ENCODE measurements at regions not wholly inside any gene's neighbourhood (a gene's known extent, or its start where the extent isn't known, plus 50 kb on each side); places are given as distances from the start of the nearest gene placed in this dataset.
"Not testable (repeated sequence)": the region's sequence is repeated elsewhere in the genome, so short reads cannot be mapped to it uniquely, and the experiment has no call there.

DNA sequence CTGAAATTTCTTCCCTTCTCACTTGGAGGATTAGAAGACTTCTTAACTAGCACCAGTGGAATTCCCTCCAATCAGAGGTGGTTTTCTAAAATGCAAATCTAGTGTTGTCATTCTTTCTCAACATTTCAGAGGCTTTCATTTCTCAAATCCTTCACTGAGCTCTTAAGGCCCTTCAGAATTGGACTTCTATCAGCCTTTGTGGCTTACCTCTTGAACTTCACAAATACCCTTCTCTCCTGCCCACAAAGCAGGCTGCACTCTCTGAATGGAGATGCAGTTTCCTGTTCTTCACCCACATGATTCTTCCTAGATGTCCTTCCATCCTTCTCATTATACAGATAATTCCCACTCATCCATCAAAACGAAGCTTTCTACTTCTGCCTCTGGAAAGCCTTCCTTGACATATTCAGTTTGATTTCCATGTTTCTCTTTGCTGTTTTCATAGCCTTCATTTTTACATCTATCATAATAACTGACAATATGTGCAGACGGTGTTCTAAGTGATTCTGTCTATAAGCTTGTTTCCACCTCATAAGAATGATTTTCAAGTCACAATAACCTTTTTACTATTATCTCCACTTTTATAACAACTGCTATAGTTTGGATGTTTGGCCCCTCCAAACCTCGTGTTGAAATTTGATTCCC is 123.1 kb upstream of the GPR12 start:
- no peak for DNase-seq

DNA sequence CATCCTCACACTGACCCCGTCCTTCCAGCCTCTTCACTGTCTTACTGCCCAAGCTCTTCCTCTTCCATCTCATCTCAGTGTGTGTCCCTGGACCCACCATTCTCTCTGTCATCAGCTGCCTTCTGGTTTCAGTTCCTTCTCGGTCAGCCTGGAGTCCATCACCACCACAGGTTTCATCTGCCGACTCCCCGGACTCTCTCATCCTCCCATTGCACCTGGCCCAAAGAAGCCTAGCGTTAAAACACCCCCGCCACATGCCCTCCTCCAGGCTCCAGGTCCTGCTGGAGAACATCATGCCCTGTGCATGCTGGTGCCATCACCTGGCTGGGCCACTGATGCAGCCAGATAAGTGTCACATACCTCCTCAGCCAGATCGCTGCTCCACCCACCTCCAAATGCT is 122.1 kb upstream of the GPR12 start:
- no peak for DNase-seq

GRCh38 chr13:26881154-26881553 is 120.6 kb upstream of the GPR12 start:
- no peak for DNase-seq

- no peak for DNase-seq
Observed at GRCh38 chr13:26880735-26881134, 120.1 kb upstream of the GPR12 start.

GRCh38 chr13:26878438-26878837 is 117.9 kb upstream of the GPR12 start:
- no peak for DNase-seq

DNA sequence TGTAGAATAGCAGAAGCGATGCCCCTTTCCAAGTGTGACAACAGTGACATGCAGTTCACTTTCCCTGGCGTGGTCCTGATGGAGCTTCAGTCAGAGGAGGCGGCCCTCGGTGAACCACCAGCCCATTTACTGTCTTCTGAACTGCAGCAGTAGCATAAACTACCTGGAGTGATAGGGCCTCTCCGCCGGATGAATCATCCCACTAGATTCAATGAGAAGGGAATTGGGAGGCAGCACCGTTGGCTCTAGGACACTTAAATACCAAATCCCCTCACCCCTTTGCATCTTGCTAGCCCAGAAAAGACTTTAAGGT is 112.8 kb upstream of the GPR12 start:
- DNase-seq, result no peak

GRCh38 chr13:26872525-26873385 is 112.2 kb upstream of the GPR12 start:
- DNase-seq, result peak; percentile 60

DNA sequence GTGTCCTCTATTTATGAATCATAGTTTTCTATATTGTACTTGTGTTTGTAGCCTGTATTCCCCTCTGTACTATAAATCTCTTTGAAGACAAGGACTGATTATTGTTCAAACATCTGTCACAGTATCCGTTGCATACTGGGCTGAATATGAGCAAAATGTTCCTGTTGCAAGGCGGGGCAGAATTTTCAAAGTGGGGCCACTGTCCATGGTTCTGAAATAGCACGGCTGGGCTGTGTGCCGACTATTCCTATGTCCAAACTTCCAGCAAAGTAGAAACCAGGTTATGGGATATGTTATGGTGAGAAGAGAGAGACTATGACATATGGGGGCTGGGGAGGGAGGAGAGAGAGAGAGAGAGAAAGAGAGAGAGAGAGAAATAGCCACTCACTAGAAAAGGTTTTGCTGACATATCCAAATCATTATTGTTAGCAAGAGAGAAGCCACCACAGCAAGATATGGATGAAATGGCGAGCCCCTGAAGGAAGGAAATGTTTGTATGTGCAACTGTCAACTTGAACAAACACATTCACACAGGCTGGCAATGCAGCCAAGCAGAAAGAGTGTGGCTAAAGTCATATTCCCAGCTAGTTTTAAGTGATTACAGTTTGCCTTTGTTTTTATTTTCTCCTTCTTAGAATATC is 107.0 kb upstream of the GPR12 start:
- no peak for DNase-seq

- no peak for DNase-seq
Observed at GRCh38 chr13:26864576-26864975, 104.0 kb upstream of the GPR12 start.

DNA sequence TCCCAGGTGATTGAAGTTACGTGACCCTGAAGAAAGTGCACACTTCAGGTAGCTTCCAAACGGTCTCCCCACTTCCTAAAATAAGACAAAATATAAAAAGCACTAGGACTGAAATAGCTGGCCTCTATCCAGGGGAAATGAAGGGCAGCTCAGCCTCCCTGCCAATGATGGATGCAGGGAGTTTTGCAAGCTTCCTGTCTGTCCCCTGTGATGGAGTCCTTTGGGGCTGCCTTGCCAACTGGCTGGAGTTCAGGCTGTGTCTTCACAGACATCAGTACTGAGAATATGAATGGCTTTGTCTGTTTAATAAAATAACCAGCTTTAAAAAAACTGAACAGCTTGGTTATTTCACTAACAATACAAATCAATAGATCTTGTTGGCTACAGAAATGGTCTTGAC is 101.4 kb upstream of the GPR12 start:
- no peak for DNase-seq

DNA sequence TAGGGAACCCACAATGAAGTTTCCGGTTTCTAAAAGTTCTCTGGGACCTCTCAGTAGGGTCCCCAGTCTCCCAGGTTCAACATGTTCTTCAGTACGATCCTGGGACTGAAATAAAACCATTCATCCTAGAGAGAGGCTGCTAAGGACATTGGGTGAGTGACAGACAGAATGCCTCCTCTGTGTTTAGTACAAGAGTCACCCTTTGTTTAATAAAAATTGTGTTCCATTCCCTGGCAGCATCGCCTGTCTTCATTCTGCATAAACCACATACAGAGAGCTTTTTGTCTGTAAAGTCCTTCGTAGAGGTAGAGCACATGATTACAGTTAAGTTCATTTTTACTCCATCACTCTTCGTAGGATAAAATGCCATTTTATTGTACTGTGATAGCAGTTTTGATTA is 95.3 kb upstream of the GPR12 start:
- no peak for DNase-seq

GRCh38 chr13:26855071-26855470 is 94.5 kb upstream of the GPR12 start:
- DNase-seq, result no peak

DNA sequence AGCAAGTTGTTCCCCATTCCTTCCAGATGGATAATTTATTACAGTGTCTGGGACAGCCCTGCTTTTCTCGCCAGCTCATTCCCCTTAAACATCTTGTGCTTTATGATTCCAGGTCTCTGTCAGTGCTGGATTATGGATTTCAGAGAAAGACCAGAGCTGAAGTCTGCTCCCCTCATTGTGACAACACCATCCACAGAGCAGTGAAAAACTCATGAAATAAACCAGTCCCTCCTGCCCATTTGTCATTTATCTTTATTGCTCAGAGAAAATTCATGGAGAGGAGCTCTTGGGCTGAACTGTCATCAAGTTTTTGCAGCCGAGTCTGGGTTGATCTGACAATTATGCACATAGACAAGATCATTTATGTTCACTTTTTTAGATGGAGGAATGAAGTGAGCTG is 92.7 kb upstream of the GPR12 start:
- no peak for DNase-seq

DNA sequence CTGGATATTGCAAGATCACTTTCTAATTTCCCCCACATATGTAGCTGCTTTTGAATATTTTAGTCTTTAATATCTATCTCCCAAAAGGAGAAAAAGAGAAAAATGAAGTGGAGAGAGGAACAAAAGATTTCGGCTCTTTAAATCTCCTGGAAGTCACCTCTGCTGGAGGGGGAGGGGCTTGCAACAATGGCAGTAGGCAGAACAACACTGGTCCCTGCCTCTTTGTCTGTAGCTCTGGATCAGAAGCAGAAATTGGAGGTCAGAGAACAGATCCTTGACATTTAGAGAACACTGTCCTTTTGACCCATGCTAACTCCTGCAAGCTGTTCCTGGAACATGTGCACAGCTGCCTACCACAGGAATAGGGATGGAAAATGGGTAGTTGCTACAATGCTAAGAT is 86.7 kb upstream of the GPR12 start:
- DNase-seq, result no peak

GRCh38 chr13:26845063-26845462 is 84.5 kb upstream of the GPR12 start:
- not testable (repeated sequence) for DNase-seq

GRCh38 chr13:26839682-26840081 is 79.1 kb upstream of the GPR12 start:
- DNase-seq, result no peak

DNA sequence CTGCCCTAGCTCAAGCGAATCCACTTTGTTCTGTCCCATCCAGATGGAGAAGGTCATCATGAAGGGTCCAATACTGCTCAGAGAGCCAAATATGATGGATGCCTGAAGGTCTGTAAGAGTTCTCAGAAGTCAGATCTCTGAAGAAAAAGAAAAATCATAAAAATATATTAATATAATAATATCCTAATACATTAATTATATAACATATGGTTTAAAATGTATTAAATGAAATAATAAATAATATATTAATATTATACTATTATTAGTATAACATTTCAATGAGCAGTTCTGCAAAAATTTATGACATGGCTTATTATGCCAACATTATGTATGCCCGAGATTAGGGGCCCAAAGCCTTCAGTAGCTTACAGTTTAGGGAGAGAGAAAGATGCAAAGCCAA is 78.2 kb upstream of the GPR12 start:
- no peak for DNase-seq

GRCh38 chr13:26837997-26838396 is 77.4 kb upstream of the GPR12 start:
- DNase-seq, result no peak

- DNase-seq, result no peak
Observed at GRCh38 chr13:26837102-26837501, 76.5 kb upstream of the GPR12 start.

GRCh38 chr13:26836626-26837025 is 76.0 kb upstream of the GPR12 start:
- no peak for DNase-seq

DNA sequence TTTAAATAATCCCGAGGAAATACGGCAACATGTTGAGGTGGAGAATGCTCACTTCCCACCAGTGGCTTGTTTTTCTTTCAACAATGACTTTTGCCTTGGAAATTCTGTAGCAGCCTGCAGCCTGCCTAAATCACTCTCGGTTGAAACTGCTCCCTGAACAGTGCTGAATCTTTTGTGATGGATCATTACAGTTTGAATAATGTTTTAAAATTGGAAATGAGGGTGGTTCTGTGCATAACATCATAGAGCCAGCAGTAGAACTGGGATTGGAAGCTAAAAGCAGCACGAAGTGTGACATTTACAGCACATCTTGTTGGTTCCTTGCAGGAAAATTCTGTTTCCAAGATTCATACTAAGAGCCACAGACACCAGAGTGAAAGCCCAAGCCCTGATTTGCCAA is 74.1 kb upstream of the GPR12 start:
- DNase-seq, result no peak

- DNase-seq, result no peak
Observed at GRCh38 chr13:26831336-26831908, 70.8 kb upstream of the GPR12 start.

GRCh38 chr13:26829716-26830115 is 69.1 kb upstream of the GPR12 start:
- DNase-seq, result no peak

DNA sequence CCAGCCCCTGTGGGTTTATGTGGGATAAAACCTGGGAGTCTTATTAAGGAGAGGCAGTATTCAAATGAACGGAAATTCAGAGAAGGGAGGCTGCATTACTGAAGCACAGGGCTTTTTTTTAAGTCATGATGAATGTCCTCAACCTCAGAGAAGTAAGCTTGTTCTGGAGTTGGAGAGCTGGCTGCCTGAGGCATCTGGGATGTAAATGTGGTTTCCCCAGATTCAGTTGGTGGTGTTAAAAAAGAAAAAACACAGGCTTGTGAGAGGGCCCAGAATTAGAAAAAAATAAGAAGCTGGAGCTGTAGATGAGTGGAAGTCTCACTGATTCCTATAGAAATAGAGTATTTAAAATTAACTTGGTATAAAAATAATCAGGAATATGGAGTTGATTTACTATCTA is 64.0 kb upstream of the GPR12 start:
- DNase-seq, result no peak
